ENCODE measurements at regions not wholly inside any gene's neighbourhood (a gene's known extent, or its start where the extent isn't known, plus 50 kb on each side); places are given as distances from the start of the nearest gene placed in this dataset.

- FAIRE-seq (no peak), DNase-seq (ENCODE audit: insufficient read length) (no peak)
- TF ChIP-seq POLR2AphosphoS5 (IDR thresholded peaks at IDR 0.05; ENCODE audit: low read depth, low read length) (no peak), TAF1 (IDR thresholded peaks at IDR 0.05; ENCODE audit: borderline replicate concordance, low read depth, low read length) (no peak), POLR2A (IDR thresholded peaks at IDR 0.05; ENCODE audit: low read depth, low read length) (no peak)
These were observed 51.3 kb upstream of the CADPS start for GRCh38 chr3:62926494-62926893.

- FAIRE-seq (no peak), DNase-seq (ENCODE audit: insufficient read length) (no peak)
- TF ChIP-seq POLR2AphosphoS5 (IDR thresholded peaks at IDR 0.05; ENCODE audit: low read depth, low read length) (no peak), POLR2A (IDR thresholded peaks at IDR 0.05; ENCODE audit: low read depth, low read length) (no peak), TAF1 (IDR thresholded peaks at IDR 0.05; ENCODE audit: borderline replicate concordance, low read depth, low read length) (no peak)
These were observed 53.0 kb upstream of the CADPS start for GRCh38 chr3:62928256-62928655.

GRCh38 chr3:62929771-62930170, 54.6 kb upstream of the CADPS start:
- TF ChIP-seq POLR2AphosphoS5 (IDR thresholded peaks at IDR 0.05; ENCODE audit: low read depth, low read length) (no peak), TAF1 (IDR thresholded peaks at IDR 0.05; ENCODE audit: borderline replicate concordance, low read depth, low read length) (no peak), POLR2A (IDR thresholded peaks at IDR 0.05; ENCODE audit: low read depth, low read length) (no peak)
- DNase-seq (ENCODE audit: insufficient read length) (no peak), FAIRE-seq (no peak)

- no peak for TF ChIP-seq POLR2AphosphoS5 (IDR thresholded peaks at IDR 0.05; ENCODE audit: low read depth, low read length)
- TF ChIP-seq POLR2A (IDR thresholded peaks at IDR 0.05; ENCODE audit: low read depth, low read length), result no peak
- no peak for TF ChIP-seq TAF1 (IDR thresholded peaks at IDR 0.05; ENCODE audit: borderline replicate concordance, low read depth, low read length)
- FAIRE-seq (no peak), DNase-seq (ENCODE audit: insufficient read length) (no peak)
These were observed 60.6 kb upstream of the CADPS start for GRCh38 chr3:62935793-62936192.

- DNase-seq (ENCODE audit: insufficient read length) (no peak), FAIRE-seq (no peak)
- TF ChIP-seq TAF1 (IDR thresholded peaks at IDR 0.05; ENCODE audit: borderline replicate concordance, low read depth, low read length), result no peak
- TF ChIP-seq POLR2A (IDR thresholded peaks at IDR 0.05; ENCODE audit: low read depth, low read length), result no peak
- TF ChIP-seq POLR2AphosphoS5 (IDR thresholded peaks at IDR 0.05; ENCODE audit: low read depth, low read length), result no peak
These were observed 61.5 kb upstream of the CADPS start for GRCh38 chr3:62936626-62937254.

GRCh38 chr3:62938583-62938982, 63.4 kb upstream of the CADPS start:
- no peak for DNase-seq (ENCODE audit: insufficient read length)
- FAIRE-seq, result no peak
- no peak for TF ChIP-seq POLR2A (IDR thresholded peaks at IDR 0.05; ENCODE audit: low read depth, low read length)
- no peak for TF ChIP-seq POLR2AphosphoS5 (IDR thresholded peaks at IDR 0.05; ENCODE audit: low read depth, low read length)
- no peak for TF ChIP-seq TAF1 (IDR thresholded peaks at IDR 0.05; ENCODE audit: borderline replicate concordance, low read depth, low read length)

- TF ChIP-seq POLR2AphosphoS5 (IDR thresholded peaks at IDR 0.05; ENCODE audit: low read depth, low read length), result no peak
- DNase-seq (ENCODE audit: insufficient read length) (no peak), FAIRE-seq (no peak)
These were observed 64.5 kb upstream of the CADPS start for GRCh38 chr3:62939707-62940106.

GRCh38 chr3:62940771-62941563, 65.8 kb upstream of the CADPS start:
- TF ChIP-seq POLR2AphosphoS5 (IDR thresholded peaks at IDR 0.05; ENCODE audit: low read depth, low read length) (no peak), POLR2A (IDR thresholded peaks at IDR 0.05; ENCODE audit: low read depth, low read length) (no peak)
- no peak for DNase-seq (ENCODE audit: insufficient read length)
- FAIRE-seq, result no peak

GRCh38 chr3:62942227-62942626, 67.0 kb upstream of the CADPS start:
- FAIRE-seq (no peak), DNase-seq (ENCODE audit: insufficient read length) (no peak)
- no peak for TF ChIP-seq TAF1 (IDR thresholded peaks at IDR 0.05; ENCODE audit: borderline replicate concordance, low read depth, low read length)
- TF ChIP-seq POLR2A (IDR thresholded peaks at IDR 0.05; ENCODE audit: low read depth, low read length), result no peak
- no peak for TF ChIP-seq POLR2AphosphoS5 (IDR thresholded peaks at IDR 0.05; ENCODE audit: low read depth, low read length)

GRCh38 chr3:62942764-62943163, 67.5 kb upstream of the CADPS start:
- TF ChIP-seq TAF1 (IDR thresholded peaks at IDR 0.05; ENCODE audit: borderline replicate concordance, low read depth, low read length), result no peak
- TF ChIP-seq POLR2AphosphoS5 (IDR thresholded peaks at IDR 0.05; ENCODE audit: low read depth, low read length), result no peak
- no peak for TF ChIP-seq POLR2A (IDR thresholded peaks at IDR 0.05; ENCODE audit: low read depth, low read length)
- FAIRE-seq (no peak), DNase-seq (ENCODE audit: insufficient read length) (no peak)

- no peak for TF ChIP-seq POLR2A (IDR thresholded peaks at IDR 0.05; ENCODE audit: low read depth, low read length)
- TF ChIP-seq POLR2AphosphoS5 (IDR thresholded peaks at IDR 0.05; ENCODE audit: low read depth, low read length), result no peak
- no peak for TF ChIP-seq TAF1 (IDR thresholded peaks at IDR 0.05; ENCODE audit: borderline replicate concordance, low read depth, low read length)
- no peak for DNase-seq (ENCODE audit: insufficient read length)
- no peak for FAIRE-seq
These were observed 73.7 kb upstream of the CADPS start for GRCh38 chr3:62948921-62949320.

- FAIRE-seq (no peak), DNase-seq (ENCODE audit: insufficient read length) (no peak)
- TF ChIP-seq POLR2A (IDR thresholded peaks at IDR 0.05; ENCODE audit: low read depth, low read length), result no peak
- no peak for TF ChIP-seq TAF1 (IDR thresholded peaks at IDR 0.05; ENCODE audit: borderline replicate concordance, low read depth, low read length)
These were observed 75.0 kb upstream of the CADPS start for GRCh38 chr3:62950210-62950609.

Measured in GM12892 (cell line).